Endothelial cell of umbilical vein (primary cell): ENCODE measurements at regions not wholly inside any gene's neighbourhood (a gene's known extent, or its start where the extent isn't known, plus 50 kb on each side); places are given as distances from the start of the nearest gene placed in this dataset.

Source experiments
- BruUV-seq: library from RNA; stranded (reverse); fragments of 400-500 nt; replicated peaks from 2 replicates; lab custom pipeline; 2021; lab: Mats Ljungman, UMichigan
- CTCF ChIA-PET: fragments of 300-600, 350-600 bp; sonication (Branson Sonifier 250); formaldehyde crosslinking; loops from one replicate; lab custom pipeline; 2021; ENCODE audit warnings: antibody characterized with exemption, inconsistent platforms; lab: Charles Lee
- POLR2A ChIA-PET: fragments of 300-600, 350-600 bp; sonication (Branson Sonifier 250); formaldehyde crosslinking; loops from one replicate; lab custom pipeline; 2021; ENCODE audit warnings: antibody characterized with exemption, inconsistent platforms; lab: Charles Lee
- DNase-seq: peaks from one replicate; pipeline ENCODE4 v3.0.0-alpha.2; 2011; ENCODE audit warnings: low read depth, low spot score
- FAIRE-seq: peaks from 2 replicates; lab custom pipeline; 2011; peaks lifted over from hg19 to GRCh38; lab: Jason Lieb, UNC
- H2AFZ ChIP-seq: 2 replicates; pipeline ENCODE4 v1.6.0; 2012; ENCODE audit warnings: low read depth, low read length, control low read depth, inconsistent platforms
- H3K27ac ChIP-seq: 2 replicates; pipeline ENCODE4 v1.5.1; 2011; ENCODE audit warnings: low read depth, mild to moderate bottlenecking, control low read depth, low read length, moderate library complexity; ENCODE audit not compliant: insufficient read depth
- H3K27me3 ChIP-seq, 2 experiments: 2 replicates each; pipeline versions ENCODE4 v1.6.0 to v1.6.1; 2011; ENCODE audit warnings: low read length in 2 of 2, mixed read lengths in 1 of 2; ENCODE audit not compliant: control insufficient read depth in 2 of 2, insufficient read depth in 2 of 2
- H3K36me3 ChIP-seq, 2 experiments: 2 replicates in 1 of 2; 3 replicates in 1 of 2; pipeline ENCODE4 v1.5.1; 2011; ENCODE audit warnings: low read length in 2 of 2, mild to moderate bottlenecking in 1 of 2, moderate library complexity in 1 of 2; ENCODE audit not compliant: control insufficient read depth in 2 of 2, insufficient read depth in 2 of 2; ENCODE audit errors: extremely low read depth in 1 of 2
- H3K4me1 ChIP-seq: 3 replicates; pipeline ENCODE4 v1.5.1; 2011; ENCODE audit warnings: mild to moderate bottlenecking, low read length; ENCODE audit not compliant: control insufficient read depth, insufficient read depth; ENCODE audit errors: extremely low read depth
- H3K4me2 ChIP-seq: 2 replicates; pipeline ENCODE4 v1.6.1; 2011; ENCODE audit warnings: low read length, control low read depth, mixed read lengths; ENCODE audit not compliant: insufficient read depth
- H3K4me3 ChIP-seq, 3 experiments: fragments of 200-600 bp in 1 of 3; sonication (generic), shearing (Covaris generic) in 1 of 3; replicated peaks in 1 of 3; 2 replicates each; pipeline ENCODE4 v1.5.1; 2011 to 2016; ENCODE audit warnings: control low read depth in 3 of 3, low read length in 3 of 3, mild to moderate bottlenecking in 2 of 3, inconsistent platforms in 1 of 3, low read depth in 1 of 3, moderate library complexity in 1 of 3; ENCODE audit not compliant: insufficient read depth in 1 of 3
- H3K79me2 ChIP-seq: 2 replicates; pipeline ENCODE4 v1.6.0; 2012; ENCODE audit warnings: low read length, inconsistent platforms; ENCODE audit not compliant: control insufficient read depth, insufficient read depth
- H3K9ac ChIP-seq: replicated peaks from 2 replicates; pipeline ENCODE3; 2011; ENCODE audit warnings: low read length, control low read depth; ENCODE audit not compliant: insufficient read depth; ENCODE audit errors: extremely low read depth
- H3K9me1 ChIP-seq: replicated peaks from 3 replicates; pipeline ENCODE4 v1.6.0; 2011; ENCODE audit warnings: mild to moderate bottlenecking, low read length; ENCODE audit not compliant: control insufficient read depth, insufficient read depth; ENCODE audit errors: extremely low read depth
- H3K9me3 ChIP-seq: replicated peaks from 2 replicates; pipeline ENCODE4 v1.5.1; 2012; ENCODE audit warnings: low read length, inconsistent platforms; ENCODE audit not compliant: control insufficient read depth, insufficient read depth
- H4K20me1 ChIP-seq: replicated peaks from 2 replicates; pipeline ENCODE3; 2011; ENCODE audit warnings: mild to moderate bottlenecking, low read length; ENCODE audit not compliant: control insufficient read depth, insufficient read depth; ENCODE audit errors: extremely low read depth
- CTCF ChIP-seq, 2 donors: IDR thresholded peaks; 1 replicate in 1 of 2; 2 replicates in 1 of 2; pipeline ENCODE4 v1.5.1; 2011; ENCODE audit warnings: low read length in 2 of 2, mild to moderate bottlenecking in 2 of 2, moderate library complexity in 2 of 2, control low read depth in 1 of 2, inconsistent platforms in 1 of 2, low read depth in 1 of 2; ENCODE audit not compliant: insufficient read depth in 1 of 2; ENCODE audit errors: extremely low read depth in 1 of 2
- EZH2 ChIP-seq: IDR thresholded peaks from 2 replicates; pipeline ENCODE4 v1.6.1; 2012; ENCODE audit warnings: borderline replicate concordance, low read depth, mild to moderate bottlenecking, moderate library complexity, low read length, inconsistent platforms; ENCODE audit not compliant: severe bottlenecking
- FOS ChIP-seq: IDR thresholded peaks from 2 replicates; pipeline ENCODE4 v1.6.1; 2011; ENCODE audit warnings: mild to moderate bottlenecking, low read length, moderate library complexity, borderline replicate concordance; ENCODE audit not compliant: insufficient read depth
- GATA2 ChIP-seq: IDR thresholded peaks from 2 replicates; pipeline ENCODE4 v1.7.0; 2011; ENCODE audit warnings: low read depth, mild to moderate bottlenecking, moderate library complexity, mixed read lengths, low read length; ENCODE audit not compliant: insufficient read length, insufficient read depth
- JUN ChIP-seq: IDR thresholded peaks from 2 replicates; pipeline ENCODE4 v1.6.1; 2011; ENCODE audit warnings: borderline replicate concordance, low read depth; ENCODE audit not compliant: insufficient read length, insufficient read depth
- MAX ChIP-seq: IDR thresholded peaks from 2 replicates; pipeline ENCODE4 v1.6.1; 2011; ENCODE audit not compliant: insufficient read depth, insufficient read length
- MYC ChIP-seq: IDR thresholded peaks from one replicate; pipeline ENCODE4 v1.6.1; 2011; ENCODE audit warnings: mild to moderate bottlenecking, low read depth, low read length
- POLR2A ChIP-seq: IDR thresholded peaks from 2 replicates; pipeline ENCODE4 v1.6.1; 2012; ENCODE audit warnings: low read depth, mild to moderate bottlenecking, control low read depth, low read length
- POLR2AphosphoS5 ChIP-seq: IDR thresholded peaks from 2 replicates; pipeline ENCODE4 v1.6.1; 2012; ENCODE audit warnings: low read depth, mild to moderate bottlenecking, control low read depth, low read length, moderate library complexity; ENCODE audit not compliant: insufficient read depth
- dilution Hi-C: fragments of 300-500 bp; cut with MboI; formaldehyde crosslinking; loops from one replicate; pipeline ENCODE4 v1.15.0; 2019; ENCODE audit warnings: low sequenced_read_pairs; ENCODE audit not compliant: extremely low pct_ligation_motif_present
- intact Hi-C: fragments of 100-400 bp; cut with micrococcal nuclease; formaldehyde crosslinking; loops from one replicate; pipeline ENCODE4 v1.10.0; 2022

GRCh38 chr9:84394036-84394435 is 53.5 kb upstream of the SLC28A3 start:
- CTCF ChIA-PET, result interaction anchor here (5.3 kb wide), 1 partner anchor 1217 kb away, joined by 199 read pairs; no protein-coding TSS in a partner anchor
- intact Hi-C loops, result no loop called here
- no peak for DNase-seq

More at GRCh38 chr9:84394036-84394435, 53.5 kb upstream of the SLC28A3 start:
- no peak for TF ChIP-seq MYC
- no peak for TF ChIP-seq FOS
- TF ChIP-seq POLR2A, result no peak
- no peak for TF ChIP-seq MAX
- TF ChIP-seq JUN, result no peak
- TF ChIP-seq EZH2, result no peak
- TF ChIP-seq CTCF (IDR thresholded peaks at IDR 0.05; ENCODE audit: extremely low read depth in 1 of 2, insufficient read depth in 1 of 2, low read depth in 1 of 2, low read length in 2 of 2), result no peak
- TF ChIP-seq POLR2AphosphoS5, result no peak
- no peak for TF ChIP-seq GATA2
- H3K9ac ChIP-seq, result no peak overlapping the region
- dilution Hi-C loops, result no loop called here
- no peak for FAIRE-seq
- no peak overlapping the region for H3K4me2 ChIP-seq
- H3K36me3 ChIP-seq, result no peaks in the 10 kb centered on the region
- no peaks in the 10 kb centered on the region for H3K27me3 ChIP-seq
- H3K4me1 ChIP-seq, result peaks cover 8% of the 10 kb centered on the region
- H2AFZ ChIP-seq, result no peak overlapping the region
- POLR2A ChIA-PET, result no interaction called here
- H3K79me2 ChIP-seq, result no peaks in the 10 kb centered on the region
- no peak overlapping the region for H3K27ac ChIP-seq
- no peaks in the 10 kb centered on the region for H3K9me1 ChIP-seq
- H3K4me3 ChIP-seq, result no peak overlapping the region
- no peaks in the 10 kb centered on the region for H3K9me3 ChIP-seq
- no peaks in the 10 kb centered on the region for H4K20me1 ChIP-seq
- BruUV-seq, result no TSS peak
